Neuron (in vitro differentiated cells): ENCODE measurements at regions not wholly inside any gene's neighbourhood (a gene's known extent, or its start where the extent isn't known, plus 50 kb on each side); places are given as distances from the start of the nearest gene placed in this dataset.

ENCODE experiments used
- H2AFZ ChIP-seq: one replicate; pipeline ENCODE4 v1.6.1; 2013; ENCODE audit warnings: low read depth, mild to moderate bottlenecking, inconsistent platforms, low read length, moderate library complexity
- H3K27me3 ChIP-seq: one replicate; pipeline ENCODE4 v1.6.1; 2013; ENCODE audit warnings: low read length; ENCODE audit not compliant: insufficient read depth
- H3K36me3 ChIP-seq: one replicate; pipeline ENCODE4 v1.6.1; 2013; ENCODE audit warnings: low read length; ENCODE audit not compliant: insufficient read depth
- H3K4me1 ChIP-seq: one replicate; pipeline ENCODE4 v1.6.1; 2013; ENCODE audit warnings: low read length; ENCODE audit not compliant: insufficient read depth
- H3K4me3 ChIP-seq: 2 replicates; pipeline ENCODE4 v1.5.1; 2013; ENCODE audit warnings: mild to moderate bottlenecking, low read length, moderate library complexity
- H3K9me3 ChIP-seq: one replicate; pipeline ENCODE4 v1.6.1; 2013; ENCODE audit warnings: low read length

GRCh38 chr4:60745800-60746571 lies 454.1 kb upstream of the ADGRL3 start:
- H3K27me3 ChIP-seq, result no peaks in the 10 kb centered on the region
- H3K4me1 ChIP-seq, result no peaks in the 10 kb centered on the region
- no peak overlapping the region for H3K4me3 ChIP-seq
- no peak overlapping the region for H2AFZ ChIP-seq
- H3K36me3 ChIP-seq, result no peaks in the 10 kb centered on the region
- no peaks in the 10 kb centered on the region for H3K9me3 ChIP-seq

DNA sequence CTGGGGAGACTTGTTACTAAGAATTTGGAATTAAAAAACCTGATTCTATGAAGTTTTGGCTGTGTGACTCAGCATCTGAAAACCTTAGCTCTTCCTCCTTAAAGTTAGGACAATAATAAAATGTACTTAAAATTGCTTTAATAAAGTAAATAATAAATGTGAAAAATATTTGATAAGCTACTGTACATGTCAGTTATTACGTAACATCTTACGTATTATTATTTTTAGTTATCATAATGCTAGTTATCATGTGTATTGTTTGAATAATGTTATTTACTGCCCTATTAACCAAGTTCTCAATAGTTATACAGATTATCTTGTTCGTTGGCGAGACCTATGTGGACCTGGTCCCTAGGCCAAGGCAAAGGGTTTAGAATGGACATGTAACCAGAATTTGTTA lies 449.2 kb upstream of the ADGRL3 start:
- H3K4me3 ChIP-seq, result no peak overlapping the region

GRCh38 chr4:60757986-60758680 lies 442.0 kb upstream of the ADGRL3 start:
- no peaks in the 10 kb centered on the region for H3K27me3 ChIP-seq
- H3K36me3 ChIP-seq, result no peaks in the 10 kb centered on the region
- no peak overlapping the region for H2AFZ ChIP-seq
- H3K9me3 ChIP-seq, result no peaks in the 10 kb centered on the region
- no peak overlapping the region for H3K4me3 ChIP-seq
- H3K4me1 ChIP-seq, result no peaks in the 10 kb centered on the region

More for the DNA sequence above, 449.2 kb upstream of the ADGRL3 start:
- no peaks in the 10 kb centered on the region for H3K27me3 ChIP-seq
- no peaks in the 10 kb centered on the region for H3K36me3 ChIP-seq
- no peak overlapping the region for H2AFZ ChIP-seq
- no peaks in the 10 kb centered on the region for H3K9me3 ChIP-seq
- no peaks in the 10 kb centered on the region for H3K4me1 ChIP-seq

DNA sequence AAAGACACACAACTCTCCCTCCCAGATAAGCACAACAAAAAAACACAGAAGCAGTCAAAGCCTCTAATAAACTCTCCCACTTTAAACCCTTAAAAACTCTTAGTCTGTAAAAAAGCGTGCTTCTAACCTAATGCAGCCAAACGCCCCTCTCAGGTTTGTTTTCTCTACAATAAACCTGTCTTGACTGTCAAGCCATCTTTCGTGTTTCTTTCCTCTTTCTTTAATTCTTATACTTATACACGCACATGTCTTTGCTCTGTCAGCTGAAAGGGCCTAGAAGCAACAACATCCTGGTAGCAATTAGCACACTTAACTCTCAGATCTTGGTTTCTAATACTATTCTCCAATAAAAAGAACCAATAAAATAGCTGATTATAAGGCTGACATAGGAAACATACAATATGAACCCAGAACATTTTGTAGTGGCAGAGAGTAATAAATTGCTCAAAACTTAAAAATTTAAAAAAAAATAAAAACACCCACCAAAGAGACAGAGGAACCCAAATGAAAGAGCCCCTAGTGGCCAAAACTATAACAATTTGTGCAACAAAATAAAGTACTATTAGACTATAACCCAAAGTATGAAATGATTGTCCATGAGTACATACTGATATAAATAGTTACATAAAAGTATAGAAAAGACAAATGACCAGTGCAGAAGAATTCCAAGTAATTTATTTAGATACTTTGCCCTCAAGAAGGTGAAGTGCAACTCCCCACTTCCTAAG lies 440.4 kb upstream of the ADGRL3 start:
- Histone ChIP-seq H2AFZ (no peak overlapping the region), H3K4me3 (no peak overlapping the region), H3K27me3 (no peaks in the 10 kb centered on the region), H3K9me3 (no peaks in the 10 kb centered on the region), H3K4me1 (no peaks in the 10 kb centered on the region), H3K36me3 (no peaks in the 10 kb centered on the region)

- H3K27me3 ChIP-seq, result no peaks in the 10 kb centered on the region
Measured at GRCh38 chr4:60780874-60781273, 419.3 kb upstream of the ADGRL3 start.

GRCh38 chr4:60790608-60791007 lies 409.5 kb upstream of the ADGRL3 start:
- Histone ChIP-seq H3K4me3 (no peak overlapping the region), H3K27me3 (no peaks in the 10 kb centered on the region)

More at GRCh38 chr4:60780874-60781273, 419.3 kb upstream of the ADGRL3 start:
- no peaks in the 10 kb centered on the region for H3K9me3 ChIP-seq
- no peak overlapping the region for H3K4me3 ChIP-seq
- H3K4me1 ChIP-seq, result no peaks in the 10 kb centered on the region
- H3K36me3 ChIP-seq, result no peaks in the 10 kb centered on the region
- H2AFZ ChIP-seq, result no peak overlapping the region

GRCh38 chr4:60794372-60794771 lies 405.8 kb upstream of the ADGRL3 start:
- H2AFZ ChIP-seq, result no peak overlapping the region
- H3K27me3 ChIP-seq, result no peaks in the 10 kb centered on the region
- no peaks in the 10 kb centered on the region for H3K36me3 ChIP-seq
- no peak overlapping the region for H3K4me3 ChIP-seq
- H3K4me1 ChIP-seq, result no peaks in the 10 kb centered on the region
- no peaks in the 10 kb centered on the region for H3K9me3 ChIP-seq

More at GRCh38 chr4:60790608-60791007, 409.5 kb upstream of the ADGRL3 start:
- no peaks in the 10 kb centered on the region for H3K36me3 ChIP-seq
- no peaks in the 10 kb centered on the region for H3K4me1 ChIP-seq
- no peaks in the 10 kb centered on the region for H3K9me3 ChIP-seq
- no peak overlapping the region for H2AFZ ChIP-seq

GRCh38 chr4:60799214-60799613 lies 400.9 kb upstream of the ADGRL3 start:
- Histone ChIP-seq H2AFZ (no peak overlapping the region), H3K4me3 (no peak overlapping the region), H3K9me3 (no peaks in the 10 kb centered on the region), H3K4me1 (no peaks in the 10 kb centered on the region), H3K36me3 (no peaks in the 10 kb centered on the region), H3K27me3 (no peaks in the 10 kb centered on the region)

DNA sequence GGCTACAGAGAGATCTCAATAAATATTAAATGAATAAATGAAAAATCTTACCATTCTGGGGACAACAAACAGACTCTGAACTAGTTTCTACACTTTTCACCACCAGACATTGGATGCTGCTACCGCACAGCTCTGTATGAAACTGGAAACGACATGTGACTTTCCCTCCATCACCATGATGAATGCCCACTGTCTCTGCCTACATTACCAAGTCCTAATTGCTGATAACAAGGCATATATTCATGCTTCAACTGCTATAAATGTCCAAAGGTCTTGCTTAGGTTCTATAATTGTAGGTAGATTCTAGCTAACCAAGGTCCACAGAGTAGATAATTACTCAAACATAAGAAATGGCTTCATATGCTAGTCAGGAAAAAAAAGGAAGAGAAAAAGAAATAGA lies 399.4 kb upstream of the ADGRL3 start:
- H3K4me3 ChIP-seq, result no peak overlapping the region
- no peak overlapping the region for H2AFZ ChIP-seq
- H3K36me3 ChIP-seq, result no peaks in the 10 kb centered on the region
- H3K27me3 ChIP-seq, result no peaks in the 10 kb centered on the region
- H3K9me3 ChIP-seq, result no peaks in the 10 kb centered on the region
- no peaks in the 10 kb centered on the region for H3K4me1 ChIP-seq

DNA sequence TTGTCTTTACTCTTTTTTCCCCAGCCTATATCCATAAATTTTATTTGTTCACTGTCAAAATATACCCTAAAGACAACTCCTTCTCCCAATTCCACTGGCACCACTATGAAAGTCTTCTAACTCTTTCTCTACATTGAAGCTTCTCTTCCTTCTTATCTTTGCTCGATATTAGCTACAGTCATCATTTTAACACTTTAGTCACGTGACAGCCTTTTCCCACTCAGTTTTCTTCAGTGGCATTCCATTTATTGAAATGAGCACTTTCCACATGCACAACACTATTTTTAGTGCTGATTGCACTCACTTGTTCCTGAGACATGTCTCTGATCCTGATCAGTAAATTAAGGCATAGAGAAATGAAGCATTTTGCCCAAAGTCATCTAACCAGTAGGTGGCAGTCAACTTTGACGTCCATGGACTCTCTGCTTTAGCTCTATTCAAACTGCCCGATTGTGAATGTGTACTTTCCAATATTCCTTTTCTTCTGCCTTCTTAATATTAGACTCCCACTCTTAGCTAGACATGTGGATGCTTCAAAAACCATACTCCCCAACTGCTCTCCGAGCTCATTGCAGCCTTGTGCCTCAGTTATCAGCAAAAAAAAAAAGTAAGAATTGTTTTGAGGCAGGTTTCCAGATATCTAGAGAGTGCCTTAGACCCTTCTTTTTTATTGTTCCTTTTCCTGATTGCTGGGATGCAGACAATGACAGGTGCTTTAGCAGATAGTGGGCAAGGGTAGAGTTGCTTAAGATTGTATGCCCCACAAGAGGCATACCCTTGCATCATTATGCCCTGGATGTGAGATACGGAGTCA lies 394.4 kb upstream of the ADGRL3 start:
- no peaks in the 10 kb centered on the region for H3K27me3 ChIP-seq
- no peak overlapping the region for H3K4me3 ChIP-seq
- H3K4me1 ChIP-seq, result no peaks in the 10 kb centered on the region
- H2AFZ ChIP-seq, result no peak overlapping the region
- H3K36me3 ChIP-seq, result no peaks in the 10 kb centered on the region
- H3K9me3 ChIP-seq, result no peaks in the 10 kb centered on the region

- no peaks in the 10 kb centered on the region for H3K9me3 ChIP-seq
- H3K36me3 ChIP-seq, result no peaks in the 10 kb centered on the region
- no peak overlapping the region for H3K4me3 ChIP-seq
- no peaks in the 10 kb centered on the region for H3K4me1 ChIP-seq
- H2AFZ ChIP-seq, result peak overlapping the region; percentile 73
- H3K27me3 ChIP-seq, result no peaks in the 10 kb centered on the region
Measured at GRCh38 chr4:60808726-60809485, 391.2 kb upstream of the ADGRL3 start.

DNA sequence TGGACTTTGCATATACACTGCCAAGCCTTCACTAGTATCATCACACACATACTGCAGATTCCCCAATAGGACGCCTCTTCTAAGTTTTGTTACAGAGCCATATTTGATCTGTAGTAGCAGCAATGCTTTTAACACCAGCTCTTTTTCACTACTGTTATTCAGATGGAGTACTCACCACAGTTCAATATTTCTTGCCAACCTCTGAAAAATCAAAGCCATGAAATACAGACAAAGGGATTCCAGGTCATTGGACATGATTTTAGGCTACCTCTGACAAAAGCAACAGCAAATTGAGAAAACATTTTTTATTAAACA lies 390.7 kb upstream of the ADGRL3 start:
- H3K27me3 ChIP-seq, result no peaks in the 10 kb centered on the region
- H2AFZ ChIP-seq, result no peak overlapping the region
- no peaks in the 10 kb centered on the region for H3K36me3 ChIP-seq
- no peaks in the 10 kb centered on the region for H3K4me1 ChIP-seq
- no peaks in the 10 kb centered on the region for H3K9me3 ChIP-seq
- H3K4me3 ChIP-seq, result no peak overlapping the region
